Endothelial cell of umbilical vein (primary cell): ENCODE measurements at regions not wholly inside any gene's neighbourhood (a gene's known extent, or its start where the extent isn't known, plus 50 kb on each side); places are given as distances from the start of the nearest gene placed in this dataset.

Experiments
- BruUV-seq: library from RNA; stranded (reverse); fragments of 400-500 nt; replicated peaks from 2 replicates; lab custom pipeline; 2021; lab: Mats Ljungman, UMichigan
- CTCF ChIA-PET: fragments of 300-600, 350-600 bp; sonication (Branson Sonifier 250); formaldehyde crosslinking; loops from one replicate; lab custom pipeline; 2021; ENCODE audit warnings: antibody characterized with exemption, inconsistent platforms; lab: Charles Lee
- POLR2A ChIA-PET: fragments of 300-600, 350-600 bp; sonication (Branson Sonifier 250); formaldehyde crosslinking; loops from one replicate; lab custom pipeline; 2021; ENCODE audit warnings: antibody characterized with exemption, inconsistent platforms; lab: Charles Lee
- DNase-seq: peaks from one replicate; pipeline ENCODE4 v3.0.0-alpha.2; 2011; ENCODE audit warnings: low read depth, low spot score
- FAIRE-seq: peaks from 2 replicates; lab custom pipeline; 2011; peaks lifted over from hg19 to GRCh38; lab: Jason Lieb, UNC
- H2AFZ ChIP-seq: 2 replicates; pipeline ENCODE4 v1.6.0; 2012; ENCODE audit warnings: low read depth, low read length, control low read depth, inconsistent platforms
- H3K27ac ChIP-seq: 2 replicates; pipeline ENCODE4 v1.5.1; 2011; ENCODE audit warnings: low read depth, mild to moderate bottlenecking, control low read depth, low read length, moderate library complexity; ENCODE audit not compliant: insufficient read depth
- H3K27me3 ChIP-seq, 2 experiments: 2 replicates each; pipeline versions ENCODE4 v1.6.0 to v1.6.1; 2011; ENCODE audit warnings: low read length in 2 of 2, mixed read lengths in 1 of 2; ENCODE audit not compliant: control insufficient read depth in 2 of 2, insufficient read depth in 2 of 2
- H3K36me3 ChIP-seq, 2 experiments: 2 replicates in 1 of 2; 3 replicates in 1 of 2; pipeline ENCODE4 v1.5.1; 2011; ENCODE audit warnings: low read length in 2 of 2, mild to moderate bottlenecking in 1 of 2, moderate library complexity in 1 of 2; ENCODE audit not compliant: control insufficient read depth in 2 of 2, insufficient read depth in 2 of 2; ENCODE audit errors: extremely low read depth in 1 of 2
- H3K4me1 ChIP-seq: 3 replicates; pipeline ENCODE4 v1.5.1; 2011; ENCODE audit warnings: mild to moderate bottlenecking, low read length; ENCODE audit not compliant: control insufficient read depth, insufficient read depth; ENCODE audit errors: extremely low read depth
- H3K4me2 ChIP-seq: 2 replicates; pipeline ENCODE4 v1.6.1; 2011; ENCODE audit warnings: low read length, control low read depth, mixed read lengths; ENCODE audit not compliant: insufficient read depth
- H3K4me3 ChIP-seq, 3 experiments: fragments of 200-600 bp in 1 of 3; sonication (generic), shearing (Covaris generic) in 1 of 3; replicated peaks in 1 of 3; 2 replicates each; pipeline ENCODE4 v1.5.1; 2011 to 2016; ENCODE audit warnings: control low read depth in 3 of 3, low read length in 3 of 3, mild to moderate bottlenecking in 2 of 3, inconsistent platforms in 1 of 3, low read depth in 1 of 3, moderate library complexity in 1 of 3; ENCODE audit not compliant: insufficient read depth in 1 of 3
- H3K79me2 ChIP-seq: 2 replicates; pipeline ENCODE4 v1.6.0; 2012; ENCODE audit warnings: low read length, inconsistent platforms; ENCODE audit not compliant: control insufficient read depth, insufficient read depth
- H3K9ac ChIP-seq: replicated peaks from 2 replicates; pipeline ENCODE3; 2011; ENCODE audit warnings: low read length, control low read depth; ENCODE audit not compliant: insufficient read depth; ENCODE audit errors: extremely low read depth
- H3K9me1 ChIP-seq: replicated peaks from 3 replicates; pipeline ENCODE4 v1.6.0; 2011; ENCODE audit warnings: mild to moderate bottlenecking, low read length; ENCODE audit not compliant: control insufficient read depth, insufficient read depth; ENCODE audit errors: extremely low read depth
- H3K9me3 ChIP-seq: replicated peaks from 2 replicates; pipeline ENCODE4 v1.5.1; 2012; ENCODE audit warnings: low read length, inconsistent platforms; ENCODE audit not compliant: control insufficient read depth, insufficient read depth
- H4K20me1 ChIP-seq: replicated peaks from 2 replicates; pipeline ENCODE3; 2011; ENCODE audit warnings: mild to moderate bottlenecking, low read length; ENCODE audit not compliant: control insufficient read depth, insufficient read depth; ENCODE audit errors: extremely low read depth
- EZH2 ChIP-seq: IDR thresholded peaks from 2 replicates; pipeline ENCODE4 v1.6.1; 2012; ENCODE audit warnings: borderline replicate concordance, low read depth, mild to moderate bottlenecking, moderate library complexity, low read length, inconsistent platforms; ENCODE audit not compliant: severe bottlenecking
- FOS ChIP-seq: IDR thresholded peaks from 2 replicates; pipeline ENCODE4 v1.6.1; 2011; ENCODE audit warnings: mild to moderate bottlenecking, low read length, moderate library complexity, borderline replicate concordance; ENCODE audit not compliant: insufficient read depth
- GATA2 ChIP-seq: IDR thresholded peaks from 2 replicates; pipeline ENCODE4 v1.7.0; 2011; ENCODE audit warnings: low read depth, mild to moderate bottlenecking, moderate library complexity, mixed read lengths, low read length; ENCODE audit not compliant: insufficient read length, insufficient read depth
- JUN ChIP-seq: IDR thresholded peaks from 2 replicates; pipeline ENCODE4 v1.6.1; 2011; ENCODE audit warnings: borderline replicate concordance, low read depth; ENCODE audit not compliant: insufficient read length, insufficient read depth
- MYC ChIP-seq: IDR thresholded peaks from one replicate; pipeline ENCODE4 v1.6.1; 2011; ENCODE audit warnings: mild to moderate bottlenecking, low read depth, low read length
- POLR2A ChIP-seq: IDR thresholded peaks from 2 replicates; pipeline ENCODE4 v1.6.1; 2012; ENCODE audit warnings: low read depth, mild to moderate bottlenecking, control low read depth, low read length
- POLR2AphosphoS5 ChIP-seq: IDR thresholded peaks from 2 replicates; pipeline ENCODE4 v1.6.1; 2012; ENCODE audit warnings: low read depth, mild to moderate bottlenecking, control low read depth, low read length, moderate library complexity; ENCODE audit not compliant: insufficient read depth
- dilution Hi-C: fragments of 300-500 bp; cut with MboI; formaldehyde crosslinking; loops from one replicate; pipeline ENCODE4 v1.15.0; 2019; ENCODE audit warnings: low sequenced_read_pairs; ENCODE audit not compliant: extremely low pct_ligation_motif_present
- intact Hi-C: fragments of 100-400 bp; cut with micrococcal nuclease; formaldehyde crosslinking; loops from one replicate; pipeline ENCODE4 v1.10.0; 2022
- TF ChIP-seq, protein P1 (sequence below), 2 donors: IDR thresholded peaks; 1 replicate in 1 of 2; 2 replicates in 1 of 2; pipeline ENCODE4 v1.5.1; 2011; ENCODE audit warnings: low read length in 2 of 2, mild to moderate bottlenecking in 2 of 2, moderate library complexity in 2 of 2, control low read depth in 1 of 2, inconsistent platforms in 1 of 2, low read depth in 1 of 2; ENCODE audit not compliant: insufficient read depth in 1 of 2; ENCODE audit errors: extremely low read depth in 1 of 2
- TF ChIP-seq, protein P2 (sequence below): IDR thresholded peaks from 2 replicates; pipeline ENCODE4 v1.6.1; 2011; ENCODE audit not compliant: insufficient read depth, insufficient read length

DNA sequence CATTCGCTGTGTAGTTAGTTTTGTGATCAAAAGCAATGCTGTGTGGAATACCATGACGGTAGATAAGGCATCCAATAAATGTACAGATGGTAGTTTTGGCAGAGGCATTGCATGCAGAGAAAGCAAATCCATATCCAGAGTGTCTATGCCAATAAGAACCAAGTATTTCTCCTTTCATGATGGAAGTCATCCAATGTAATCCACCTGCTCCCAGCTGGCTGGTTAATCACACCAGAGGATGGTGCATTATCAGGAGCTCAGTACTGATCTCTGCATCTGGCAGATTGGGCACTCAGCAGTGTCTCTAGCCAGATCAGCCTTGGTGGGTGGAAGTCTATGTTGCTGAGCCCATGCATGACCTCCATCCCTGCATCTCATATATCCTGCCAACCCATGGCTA lies 677.7 kb upstream of the NECTIN3 start:
- Histone ChIP-seq H3K9ac (no peak overlapping the region), H3K4me1 (peaks cover 13% of the 10 kb centered on the region), H4K20me1 (no peaks in the 10 kb centered on the region), H2AFZ (no peak overlapping the region), H3K79me2 (no peaks in the 10 kb centered on the region), H3K27me3 (no peaks in the 10 kb centered on the region), H3K4me3 (no peak overlapping the region), H3K9me3 (no peaks in the 10 kb centered on the region), H3K4me2 (no peak overlapping the region), H3K36me3 (no peaks in the 10 kb centered on the region), H3K27ac (no peak overlapping the region), H3K9me1 (no peaks in the 10 kb centered on the region)
- intact Hi-C loops = no loop called here
- DNase-seq (no peak), FAIRE-seq (no peak)
- CTCF ChIA-PET = no interaction called here
- BruUV-seq = no TSS peak
- dilution Hi-C loops = no loop called here
- POLR2A ChIA-PET = no interaction called here
- TF ChIP-seq JUN (no peak), FOS (no peak), MYC (no peak), POLR2A (no peak), EZH2 (no peak), GATA2 (no peak), POLR2AphosphoS5 (no peak)
- TF ChIP-seq, protein P1, sequence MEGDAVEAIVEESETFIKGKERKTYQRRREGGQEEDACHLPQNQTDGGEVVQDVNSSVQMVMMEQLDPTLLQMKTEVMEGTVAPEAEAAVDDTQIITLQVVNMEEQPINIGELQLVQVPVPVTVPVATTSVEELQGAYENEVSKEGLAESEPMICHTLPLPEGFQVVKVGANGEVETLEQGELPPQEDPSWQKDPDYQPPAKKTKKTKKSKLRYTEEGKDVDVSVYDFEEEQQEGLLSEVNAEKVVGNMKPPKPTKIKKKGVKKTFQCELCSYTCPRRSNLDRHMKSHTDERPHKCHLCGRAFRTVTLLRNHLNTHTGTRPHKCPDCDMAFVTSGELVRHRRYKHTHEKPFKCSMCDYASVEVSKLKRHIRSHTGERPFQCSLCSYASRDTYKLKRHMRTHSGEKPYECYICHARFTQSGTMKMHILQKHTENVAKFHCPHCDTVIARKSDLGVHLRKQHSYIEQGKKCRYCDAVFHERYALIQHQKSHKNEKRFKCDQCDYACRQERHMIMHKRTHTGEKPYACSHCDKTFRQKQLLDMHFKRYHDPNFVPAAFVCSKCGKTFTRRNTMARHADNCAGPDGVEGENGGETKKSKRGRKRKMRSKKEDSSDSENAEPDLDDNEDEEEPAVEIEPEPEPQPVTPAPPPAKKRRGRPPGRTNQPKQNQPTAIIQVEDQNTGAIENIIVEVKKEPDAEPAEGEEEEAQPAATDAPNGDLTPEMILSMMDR (IDR thresholded peaks at IDR 0.05; ENCODE audit: extremely low read depth in 1 of 2, insufficient read depth in 1 of 2, low read depth in 1 of 2, low read length in 2 of 2) = no peak
- TF ChIP-seq, protein P2, sequence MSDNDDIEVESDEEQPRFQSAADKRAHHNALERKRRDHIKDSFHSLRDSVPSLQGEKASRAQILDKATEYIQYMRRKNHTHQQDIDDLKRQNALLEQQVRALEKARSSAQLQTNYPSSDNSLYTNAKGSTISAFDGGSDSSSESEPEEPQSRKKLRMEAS = no peak
